BE2C (cell line): ENCODE measurements at regions not wholly inside any gene's neighbourhood (a gene's known extent, or its start where the extent isn't known, plus 50 kb on each side); places are given as distances from the start of the nearest gene placed in this dataset.
"Not testable (repeated sequence)": the region's sequence is repeated elsewhere in the genome, so short reads cannot be mapped to it uniquely, and the experiment has no call there.

ENCODE experiments used
- DNase-seq: peaks from one replicate; pipeline ENCODE4 v3.0.0-alpha.2; 2020
- H3K27me3 ChIP-seq: fragments of 250-450 bp; sonication (Bioruptor Pico); 2 replicates; pipeline ENCODE4 v1.5.1; 2020; ENCODE audit warnings: mild to moderate bottlenecking
- H3K36me3 ChIP-seq: fragments of 250-450 bp; sonication (Bioruptor Pico); 2 replicates; pipeline ENCODE4 v1.5.1; 2020; ENCODE audit warnings: mild to moderate bottlenecking
- H3K4me1 ChIP-seq: fragments of 250-450 bp; sonication (Bioruptor Pico); 2 replicates; pipeline ENCODE4 v1.5.1; 2020
- H3K4me3 ChIP-seq: 2 replicates; pipeline ENCODE4 v1.5.1; 2011; ENCODE audit warnings: low read depth, low read length
- H3K9me3 ChIP-seq: fragments of 250-450 bp; sonication (Bioruptor Pico); 2 replicates; pipeline ENCODE4 v1.5.1; 2020
- CTCF ChIP-seq: IDR thresholded peaks from 2 replicates; pipeline ENCODE4 v1.5.1; 2012; ENCODE audit warnings: mild to moderate bottlenecking, low read depth, low read length

DNA sequence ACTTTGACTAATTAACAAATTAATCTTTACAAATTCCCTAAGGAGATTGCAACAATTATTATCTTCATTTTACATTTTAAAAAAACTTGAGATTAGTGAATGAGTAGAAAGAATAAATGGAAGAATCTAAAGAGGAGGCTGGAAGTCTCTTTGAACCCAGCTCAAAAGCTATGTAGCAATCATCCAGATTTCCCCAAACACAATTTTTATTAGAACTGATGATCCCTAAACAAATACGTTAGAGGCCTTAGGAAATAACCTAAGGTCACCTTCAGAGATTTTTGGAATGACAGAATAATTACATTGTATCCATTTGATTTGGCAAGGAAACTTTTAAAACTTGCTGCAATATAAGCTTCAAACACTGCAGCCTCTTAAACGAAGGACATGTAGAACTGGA is 242.4 kb upstream of the LYPLAL1 start:
- DNase-seq, result no peak

DNA sequence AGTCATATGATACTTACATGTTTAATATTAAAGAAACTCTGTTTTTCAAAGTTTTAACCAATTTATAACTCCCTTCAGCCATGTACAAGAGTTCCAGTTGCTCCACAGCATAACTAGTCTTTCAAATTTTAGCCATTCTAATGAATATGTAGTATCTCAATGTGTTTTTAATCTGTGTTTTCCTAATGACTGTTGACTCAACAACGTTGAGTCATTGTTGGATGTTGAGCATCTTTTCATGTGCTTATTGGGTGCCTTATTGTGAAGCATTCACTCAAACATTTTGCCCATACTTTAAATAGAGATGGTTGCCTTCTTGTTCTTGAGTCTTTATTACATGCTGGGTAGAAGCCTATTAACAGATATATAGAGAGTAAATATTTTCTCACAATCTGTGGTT is 240.2 kb upstream of the LYPLAL1 start:
- Histone ChIP-seq H3K9me3 (no peaks in the 10 kb centered on the region), H3K4me3 (no peak overlapping the region), H3K4me1 (no peaks in the 10 kb centered on the region), H3K27me3 (no peaks in the 10 kb centered on the region), H3K36me3 (no peaks in the 10 kb centered on the region)
- DNase-seq, result no peak
- TF ChIP-seq CTCF, result no peak

More for the DNA sequence above, 242.4 kb upstream of the LYPLAL1 start:
- no peaks in the 10 kb centered on the region for H3K9me3 ChIP-seq
- no peaks in the 10 kb centered on the region for H3K27me3 ChIP-seq
- no peaks in the 10 kb centered on the region for H3K36me3 ChIP-seq
- no peak overlapping the region for H3K4me3 ChIP-seq
- H3K4me1 ChIP-seq, result no peaks in the 10 kb centered on the region
- TF ChIP-seq CTCF, result no peak

- H3K9me3 ChIP-seq, DNase-seq, H3K36me3 ChIP-seq, H3K4me1 ChIP-seq, H3K4me3 ChIP-seq, H3K27me3 ChIP-seq: not testable (repeated sequence)
Observed at GRCh38 chr1:218935408-218935807, 238.3 kb upstream of the LYPLAL1 start.

- H3K36me3 ChIP-seq, result no peaks in the 10 kb centered on the region
- no peak for TF ChIP-seq CTCF
- no peak for DNase-seq
- no peaks in the 10 kb centered on the region for H3K4me1 ChIP-seq
- no peak overlapping the region for H3K4me3 ChIP-seq
- no peaks in the 10 kb centered on the region for H3K27me3 ChIP-seq
- H3K9me3 ChIP-seq, result no peaks in the 10 kb centered on the region
Observed at GRCh38 chr1:218938259-218938658, 235.4 kb upstream of the LYPLAL1 start.

GRCh38 chr1:218939095-218939494 is 234.6 kb upstream of the LYPLAL1 start:
- TF ChIP-seq CTCF, result no peak
- H3K9me3 ChIP-seq, result no peaks in the 10 kb centered on the region
- DNase-seq, result no peak
- no peaks in the 10 kb centered on the region for H3K4me1 ChIP-seq
- no peaks in the 10 kb centered on the region for H3K36me3 ChIP-seq
- H3K4me3 ChIP-seq, result no peak overlapping the region
- H3K27me3 ChIP-seq, result no peaks in the 10 kb centered on the region

- H3K4me1 ChIP-seq, result no peaks in the 10 kb centered on the region
- no peaks in the 10 kb centered on the region for H3K36me3 ChIP-seq
- no peaks in the 10 kb centered on the region for H3K9me3 ChIP-seq
- H3K27me3 ChIP-seq, result no peaks in the 10 kb centered on the region
- TF ChIP-seq CTCF, result no peak
- no peak for DNase-seq
- no peak overlapping the region for H3K4me3 ChIP-seq
Observed at GRCh38 chr1:218942431-218942830, 231.2 kb upstream of the LYPLAL1 start.

DNA sequence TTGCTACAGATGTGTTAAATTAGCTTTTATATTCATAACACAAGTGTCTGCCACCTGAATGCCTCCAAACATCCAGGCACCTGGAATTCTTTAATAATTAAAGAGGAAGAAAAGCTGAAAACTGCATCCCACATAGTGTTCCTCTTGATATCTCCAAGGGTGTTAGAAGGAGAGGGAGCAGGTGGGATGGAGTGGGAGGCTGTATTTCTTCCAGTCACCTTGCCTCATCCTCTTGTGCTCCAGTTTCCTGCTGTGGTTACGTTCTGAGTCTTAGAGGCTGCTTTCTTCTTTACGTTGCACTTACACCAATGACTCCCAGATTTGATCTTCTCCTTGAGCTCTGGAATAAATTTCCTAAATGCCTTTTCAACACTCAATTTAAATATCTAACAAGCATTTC is 230.3 kb upstream of the LYPLAL1 start:
- Histone ChIP-seq H3K4me3 (no peak overlapping the region), H3K4me1 (no peaks in the 10 kb centered on the region), H3K36me3 (no peaks in the 10 kb centered on the region), H3K9me3 (no peaks in the 10 kb centered on the region), H3K27me3 (no peaks in the 10 kb centered on the region)
- no peak for TF ChIP-seq CTCF
- no peak for DNase-seq
